ENCODE measurements at regions not wholly inside any gene's neighbourhood (a gene's known extent, or its start where the extent isn't known, plus 50 kb on each side); places are given as distances from the start of the nearest gene placed in this dataset.

DNA sequence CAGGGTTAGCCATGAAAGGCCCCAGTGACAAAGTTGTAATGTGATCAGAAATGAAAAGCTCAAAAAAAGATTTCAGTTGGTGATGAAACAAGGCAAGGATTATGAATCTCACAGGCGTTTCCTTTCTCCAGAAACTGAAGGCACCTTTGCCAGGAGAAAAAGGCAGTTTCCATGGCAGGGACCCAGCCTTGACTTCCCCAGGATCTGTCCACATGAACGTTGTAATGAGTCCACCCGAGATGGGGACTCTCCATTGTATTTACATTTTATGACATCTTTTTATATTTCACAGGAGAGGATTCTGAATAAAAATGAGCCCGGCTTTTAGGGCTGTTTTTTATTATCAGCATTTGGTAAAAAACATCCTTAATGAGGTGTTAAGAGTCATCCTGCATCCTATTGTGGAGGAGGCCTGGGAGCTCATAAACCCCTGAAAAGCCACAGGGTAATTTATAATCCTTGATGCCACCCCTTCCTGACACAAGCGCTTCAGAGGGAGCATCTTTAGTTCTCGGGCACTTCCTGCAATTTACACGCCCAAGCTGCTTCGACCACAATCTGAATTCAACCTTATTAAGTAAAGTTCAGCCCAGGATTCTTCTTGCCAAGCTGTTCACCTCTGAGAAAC lies 74.1 kb upstream of the SALL4 start:
- DNase-seq (ENCODE audit: low read depth), result no peak

- DNase-seq (ENCODE audit: low read depth), result no peak
Observed at GRCh38 chr20:51873652-51874051, 71.3 kb upstream of the SALL4 start.

DNA sequence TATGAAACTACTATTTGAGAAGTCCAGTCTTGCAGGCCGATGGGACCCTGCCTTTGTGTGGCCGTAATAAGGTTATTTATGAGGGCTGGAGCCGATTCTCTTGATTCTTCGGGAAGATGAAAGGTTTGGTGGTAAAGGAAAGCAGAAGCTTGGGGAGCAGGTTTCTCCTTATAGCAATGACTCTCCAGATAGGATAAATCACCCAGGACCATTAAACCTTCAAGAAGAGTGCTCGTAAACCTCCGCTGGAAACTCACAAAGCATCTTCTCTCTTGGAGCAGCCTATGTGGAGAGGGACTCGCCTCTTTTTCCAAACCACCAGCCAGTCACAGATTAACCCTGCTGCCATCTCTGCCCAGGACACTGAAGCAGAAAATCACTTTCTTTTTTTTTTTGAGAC lies 69.6 kb upstream of the SALL4 start:
- DNase-seq (ENCODE audit: low read depth), result no peak

DNA sequence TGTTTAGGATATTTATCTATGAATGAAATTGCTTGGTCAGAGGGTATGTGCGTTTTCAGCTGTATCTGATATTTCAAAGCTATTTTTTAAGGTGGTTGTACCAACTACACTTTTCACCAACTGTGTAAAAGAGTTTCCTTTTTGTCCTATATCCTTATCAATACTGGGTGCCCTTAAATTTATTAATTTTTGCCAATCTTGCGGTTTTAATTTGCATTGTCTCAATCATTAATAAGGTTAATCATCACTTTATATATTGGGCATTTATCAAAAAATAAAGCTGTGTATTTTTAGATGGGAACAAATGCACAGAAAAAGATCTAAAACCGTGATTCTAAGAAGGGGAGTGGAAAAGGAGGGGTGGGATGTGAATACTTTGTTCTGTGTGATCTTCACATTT lies 66.7 kb upstream of the SALL4 start:
- DNase-seq (ENCODE audit: low read depth), result no peak

DNA sequence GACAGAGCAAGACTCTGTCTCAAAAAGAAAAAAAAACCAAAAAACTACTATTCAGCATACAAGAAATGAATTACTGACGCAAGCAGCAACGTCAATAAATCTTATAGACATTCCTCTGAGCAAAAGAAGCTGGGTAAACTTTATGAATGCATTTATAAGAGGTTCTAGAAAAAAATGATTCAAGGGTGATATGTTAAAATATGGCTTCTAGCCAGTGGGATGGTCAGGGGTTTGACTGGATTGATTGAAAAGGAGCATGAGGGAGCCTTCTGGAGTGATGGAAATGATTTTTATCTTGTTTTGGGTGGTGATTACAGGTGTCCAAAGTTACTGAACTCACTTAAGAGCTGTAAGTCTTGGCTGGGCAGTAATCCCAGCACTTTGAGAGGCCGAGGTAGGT lies 64.9 kb upstream of the SALL4 start:
- no peak for DNase-seq (ENCODE audit: low read depth)

- no peak for DNase-seq (ENCODE audit: low read depth)
Observed at GRCh38 chr20:51864967-51865366, 62.6 kb upstream of the SALL4 start.

GRCh38 chr20:51862796-51863195 lies 60.5 kb upstream of the SALL4 start:
- DNase-seq (ENCODE audit: low read depth), result no peak

DNA sequence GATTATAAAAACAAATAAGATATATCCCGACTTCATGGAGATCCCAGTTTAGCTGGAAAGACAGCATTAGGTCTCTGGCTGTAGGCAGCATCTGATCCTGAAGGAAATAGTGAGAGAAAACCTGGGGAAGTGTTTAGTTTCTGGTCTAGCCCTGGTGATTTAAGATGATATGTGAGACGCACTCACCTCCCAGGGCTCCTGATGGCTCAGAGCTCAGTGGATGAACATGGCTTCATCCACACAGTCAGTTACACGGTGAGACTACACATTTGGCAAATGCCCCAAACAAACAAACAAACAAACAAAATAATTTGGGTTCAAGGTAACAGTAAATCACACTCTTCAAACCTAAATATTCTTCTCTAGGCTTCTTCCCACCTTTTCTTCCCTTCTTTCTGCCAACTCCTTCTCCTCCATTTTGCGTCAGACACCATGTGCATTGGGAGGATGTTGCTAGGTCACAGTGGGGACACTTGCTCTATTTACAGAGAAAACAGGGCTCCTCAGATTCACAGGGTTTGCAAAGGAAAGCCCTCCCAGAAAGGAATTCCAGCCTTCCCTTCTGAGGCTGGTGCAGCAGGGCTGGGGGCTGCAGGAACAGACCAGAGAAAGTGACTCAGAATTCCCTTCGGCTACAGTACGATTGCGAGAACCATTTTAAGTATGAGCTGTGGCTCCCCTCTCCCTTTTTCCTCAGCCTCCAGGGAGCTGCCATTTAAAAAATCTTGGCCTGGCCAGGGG lies 59.6 kb upstream of the SALL4 start:
- DNase-seq (ENCODE audit: low read depth), result no peak

- no peak for DNase-seq (ENCODE audit: low read depth)
Observed at GRCh38 chr20:51860111-51860882, 58.0 kb upstream of the SALL4 start.

- DNase-seq (ENCODE audit: low read depth), result no peak
Observed at GRCh38 chr20:51856432-51856831, 54.1 kb upstream of the SALL4 start.

- no peak for DNase-seq (ENCODE audit: low read depth)
Observed at GRCh38 chr20:51854921-51855320, 52.6 kb upstream of the SALL4 start.

All from stimulated activated CD8-positive, alpha-beta memory T cell treated with anti-CD3 and anti-CD28 coated beads, Interleukin-12 subunit alpha, Interleukin-12 subunit beta, amount 100 ng/mL, for 4 hours (primary cell).